Psoas muscle (tissue), 7 donors: ENCODE measurements at regions not wholly inside any gene's neighbourhood (a gene's known extent, or its start where the extent isn't known, plus 50 kb on each side); places are given as distances from the start of the nearest gene placed in this dataset.

Experiments used
- ATAC-seq, 4 donors: fragments of 200-7000 bp; cut with Tn5 transposase; one replicate each; pipeline ENCODE4 v1.9.1; 2020; ENCODE audit warnings: moderate library complexity in 3 of 4, mild to moderate bottlenecking in 2 of 4
- DNase-seq, 2 donors: peaks; one replicate each; pipeline ENCODE4 v3.0.0-alpha.2; 2020
- H3K27ac ChIP-seq: fragments of 200-600 bp; one replicate; pipeline ENCODE4 v1.8.0; 2022
- H3K27me3 ChIP-seq, 3 donors: fragments of 200-600 bp in 1 of 3; one replicate each; pipeline versions ENCODE4 v1.6.1 to v1.8.0; 2013 to 2022; ENCODE audit warnings: low read length in 2 of 3, mild to moderate bottlenecking in 2 of 3, moderate library complexity in 1 of 3; ENCODE audit not compliant: insufficient read depth in 3 of 3
- H3K36me3 ChIP-seq, 2 donors: fragments of 200-600 bp in 1 of 2; one replicate each; pipeline versions ENCODE4 v1.6.1 to v1.8.0; 2013 to 2022; ENCODE audit warnings: low read depth in 1 of 2, mild to moderate bottlenecking in 1 of 2, moderate library complexity in 1 of 2; ENCODE audit not compliant: insufficient read depth in 1 of 2
- H3K4me1 ChIP-seq: fragments of 200-600 bp; one replicate; pipeline ENCODE4 v1.8.0; 2022
- H3K4me3 ChIP-seq: fragments of 200-600 bp; one replicate; pipeline ENCODE4 v1.8.0; 2022; ENCODE audit warnings: mild to moderate bottlenecking
- H3K9me3 ChIP-seq: fragments of 200-600 bp; one replicate; pipeline ENCODE4 v1.8.0; 2022
- WGBS, 3 donors: extraction: QIAGEN DNeasy Blood & Tissue Kit; methylation state at CpG; one replicate each; pipeline versions ENCODE4 v1.1.6 to v1.1.7; 2013; 5-methylcytosine and 5-hydroxymethylcytosine counted together
- intact Hi-C, 2 donors: fragments of 100-400 bp; cut with DNase I; formaldehyde crosslinking; loops; one replicate each; pipeline versions ENCODE4 v1.11.0 to v1.14.2; 2022
- TF ChIP-seq, protein P1 (sequence below): fragments of 200-600 bp; IDR thresholded peaks from one replicate; pipeline ENCODE4 v1.8.0; 2022; ENCODE audit warnings: antibody characterized with exemption
- donor health status: healthy with polysubstance abuse.
- donor health status: DM: no; HTN: no; CAD: no; lungs with moderate emphysema.
- donor health status: Bipolar disorder and iron deficiency.
- donor health status: healthy.
- donor health status: DM: yes; HTN: yes; CAD: no.
- donor health status: DM: no; HTN: no; CAD: no.
- donor health status: DM: yes; HTN: yes; CAD: no.

DNA sequence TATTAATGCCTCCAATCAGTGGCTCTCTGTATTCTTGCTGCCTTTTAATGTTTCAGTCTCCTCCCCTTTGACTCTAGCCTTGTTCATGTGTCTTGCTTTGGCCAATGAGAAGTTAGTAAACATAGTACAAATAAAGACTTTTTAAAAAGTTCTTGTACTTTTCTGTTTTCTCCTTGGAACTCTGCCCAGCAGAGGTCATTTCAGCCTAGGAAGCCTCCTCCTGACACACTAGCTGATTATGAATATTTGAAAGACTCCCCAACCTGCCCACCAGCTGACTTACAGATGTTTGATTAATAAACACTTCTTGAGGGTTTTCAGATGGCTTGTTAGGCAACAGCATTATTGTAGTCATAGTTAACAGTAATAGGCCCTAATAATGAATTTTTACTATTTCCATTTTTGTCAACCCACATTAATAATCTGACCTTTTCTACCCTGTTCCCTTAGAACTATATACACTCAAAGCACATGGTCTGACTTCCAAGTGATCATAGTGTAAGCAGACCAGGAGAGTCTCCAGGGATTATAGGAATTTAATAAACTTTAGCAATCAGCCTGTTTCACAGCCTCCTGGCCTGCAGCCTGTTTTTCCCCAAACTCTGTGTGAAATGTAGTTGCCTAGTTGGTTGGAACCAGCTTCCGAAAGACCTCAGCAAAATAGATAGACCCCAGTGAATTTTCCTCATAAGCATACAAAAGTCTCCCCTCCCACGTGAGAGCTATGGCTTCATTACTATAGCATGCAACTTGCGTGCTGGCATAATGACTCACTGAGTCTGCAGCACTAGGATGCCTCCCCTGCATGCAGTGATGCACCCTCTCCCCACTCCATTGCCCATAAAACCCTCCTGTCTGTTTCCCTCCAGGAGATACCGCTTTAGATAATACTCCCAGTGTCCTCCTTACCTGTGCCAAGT lies 670.7 kb upstream of the ZNF804A start:
- Histone ChIP-seq H3K27ac (no peak overlapping the region), H3K36me3 (no peaks in the 10 kb centered on the region), H3K4me3 (no peak overlapping the region), H3K27me3 (no peaks in the 10 kb centered on the region), H3K4me1 (no peaks in the 10 kb centered on the region), H3K9me3 (peaks cover 17% of the 10 kb centered on the region)
- DNase-seq = no peak
- TF ChIP-seq, protein P1, sequence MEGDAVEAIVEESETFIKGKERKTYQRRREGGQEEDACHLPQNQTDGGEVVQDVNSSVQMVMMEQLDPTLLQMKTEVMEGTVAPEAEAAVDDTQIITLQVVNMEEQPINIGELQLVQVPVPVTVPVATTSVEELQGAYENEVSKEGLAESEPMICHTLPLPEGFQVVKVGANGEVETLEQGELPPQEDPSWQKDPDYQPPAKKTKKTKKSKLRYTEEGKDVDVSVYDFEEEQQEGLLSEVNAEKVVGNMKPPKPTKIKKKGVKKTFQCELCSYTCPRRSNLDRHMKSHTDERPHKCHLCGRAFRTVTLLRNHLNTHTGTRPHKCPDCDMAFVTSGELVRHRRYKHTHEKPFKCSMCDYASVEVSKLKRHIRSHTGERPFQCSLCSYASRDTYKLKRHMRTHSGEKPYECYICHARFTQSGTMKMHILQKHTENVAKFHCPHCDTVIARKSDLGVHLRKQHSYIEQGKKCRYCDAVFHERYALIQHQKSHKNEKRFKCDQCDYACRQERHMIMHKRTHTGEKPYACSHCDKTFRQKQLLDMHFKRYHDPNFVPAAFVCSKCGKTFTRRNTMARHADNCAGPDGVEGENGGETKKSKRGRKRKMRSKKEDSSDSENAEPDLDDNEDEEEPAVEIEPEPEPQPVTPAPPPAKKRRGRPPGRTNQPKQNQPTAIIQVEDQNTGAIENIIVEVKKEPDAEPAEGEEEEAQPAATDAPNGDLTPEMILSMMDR = no peak
- intact Hi-C loops = no loop called here
- WGBS, 3 donors = 72 to 77% (median 77%) methylated on average over 4 of the region's 4 CpGs
- no peak for ATAC-seq

GRCh38 chr2:183935005-183935404 lies 663.3 kb upstream of the ZNF804A start:
- ATAC-seq (no peak), DNase-seq (no peak)
- TF ChIP-seq, protein P1 = no peak
- H3K4me3 ChIP-seq = no peak overlapping the region
- H3K27ac ChIP-seq = no peak overlapping the region
- H3K9me3 ChIP-seq = peaks cover 7% of the 10 kb centered on the region
- no peaks in the 10 kb centered on the region for H3K27me3 ChIP-seq
- intact Hi-C loops = no loop called here
- H3K36me3 ChIP-seq = no peaks in the 10 kb centered on the region
- 76 to 90% (median 83%) methylated on average over 3 of the region's 3 CpGs for WGBS, 3 donors
- H3K4me1 ChIP-seq = no peaks in the 10 kb centered on the region

DNA sequence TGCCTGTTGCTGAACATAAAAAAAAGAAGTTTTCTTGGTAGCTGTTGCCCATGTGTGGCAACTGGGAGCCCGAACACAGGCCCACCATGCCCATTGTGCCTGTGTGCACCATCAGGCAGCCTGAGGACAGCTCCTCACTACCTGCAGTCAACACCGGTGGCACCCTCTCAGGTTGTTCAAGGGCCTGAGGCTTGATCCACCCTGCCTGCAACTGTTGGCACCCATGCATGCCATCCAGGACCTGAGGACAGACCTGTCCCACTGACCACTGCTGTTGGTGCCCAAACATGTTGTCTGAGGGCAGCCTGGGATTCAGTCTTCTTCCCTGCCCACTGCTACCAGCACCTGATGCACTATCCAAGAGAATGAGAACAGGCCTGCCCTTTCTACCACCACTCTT lies 661.1 kb upstream of the ZNF804A start:
- ATAC-seq (no peak), DNase-seq (no peak)
- no peak overlapping the region for H3K27ac ChIP-seq
- no peaks in the 10 kb centered on the region for H3K27me3 ChIP-seq
- H3K4me3 ChIP-seq = no peak overlapping the region
- H3K36me3 ChIP-seq = no peaks in the 10 kb centered on the region
- H3K4me1 ChIP-seq = no peaks in the 10 kb centered on the region
- TF ChIP-seq, protein P1 = no peak
- WGBS, 3 donors = 87 to 94% (median 89%) methylated on average over 2 of the region's 2 CpGs
- intact Hi-C loops = no loop called here
- peaks cover 7% of the 10 kb centered on the region for H3K9me3 ChIP-seq

- no peaks in the 10 kb centered on the region for H3K9me3 ChIP-seq
- TF ChIP-seq, protein P1 = no peak
- H3K4me3 ChIP-seq = no peak overlapping the region
- intact Hi-C loops = no loop called here
- H3K27ac ChIP-seq = no peak overlapping the region
- no peaks in the 10 kb centered on the region for H3K4me1 ChIP-seq
- ATAC-seq = no peak
- H3K36me3 ChIP-seq = no peaks in the 10 kb centered on the region
- no peaks in the 10 kb centered on the region for H3K27me3 ChIP-seq
- DNase-seq = no peak
These were observed 652.1 kb upstream of the ZNF804A start for GRCh38 chr2:183946193-183946592.

- Histone ChIP-seq H3K36me3 (no peaks in the 10 kb centered on the region), H3K27me3 (no peaks in the 10 kb centered on the region), H3K9me3 (no peaks in the 10 kb centered on the region), H3K4me3 (no peak overlapping the region), H3K4me1 (no peaks in the 10 kb centered on the region), H3K27ac (no peak overlapping the region)
- intact Hi-C loops = no loop called here
- WGBS, 3 donors = 28 to 47% (median 33%) methylated on average over 1 of the region's 1 CpG
- TF ChIP-seq, protein P1 = no peak
- ATAC-seq (no peak), DNase-seq (no peak)
These were observed 649.5 kb upstream of the ZNF804A start for GRCh38 chr2:183948861-183949260.
